K562 (cell line): ENCODE measurements at regions not wholly inside any gene's neighbourhood (a gene's known extent, or its start where the extent isn't known, plus 50 kb on each side); places are given as distances from the start of the nearest gene placed in this dataset.

Experiments used
- ATAC-seq: fragments of 200-7000 bp; cut with Tn5 transposase; 3 replicates; pipeline ENCODE4 v1.9.1; 2020; ENCODE audit warnings: moderate library complexity
- BruUV-seq: library from RNA; stranded (reverse); fragments of 400-500 nt; replicated peaks from 2 replicates; lab custom pipeline; 2021; lab: Mats Ljungman, UMichigan
- CTCF ChIA-PET: fragments of 300-600 bp; formaldehyde crosslinking; extraction: SDS; loops from one replicate; lab custom pipeline; 2021; ENCODE audit warnings: low intra/inter-chr PET ratio; lab: Yijun Ruan, JAX
- POLR2A ChIA-PET: fragments of 300-600, 350-650 bp; sonication (Branson Sonifier 250); formaldehyde crosslinking; extraction: SDS; loops from one replicate; lab custom pipeline; 2021; ENCODE audit warnings: antibody characterized with exemption, inconsistent platforms; lab: Yijun Ruan, JAX
- DNase-seq, 4 experiments: peaks; one replicate each; pipeline versions ENCODE4 v3.0.0 to v3.0.0-alpha.2; 2011 to 2018; ENCODE audit warnings: low spot score in 3 of 4, mixed read lengths in 3 of 4; ENCODE audit errors: extremely low read depth in 1 of 4
- FAIRE-seq: peaks from 2 replicates; lab custom pipeline; 2011; peaks lifted over from hg19 to GRCh38; lab: Jason Lieb, UNC
- H2AFZ ChIP-seq: 2 replicates; pipeline ENCODE4 v1.6.0; 2011; ENCODE audit warnings: low read depth, low read length, control low read depth, inconsistent platforms
- H3K27ac ChIP-seq: fragments of 200-600 bp; 3 replicates; pipeline ENCODE4 v1.8.0; 2011; ENCODE audit warnings: low read depth, mild to moderate bottlenecking, control low read depth, inconsistent platforms, low read length, moderate library complexity, mixed read lengths; ENCODE audit errors: extremely low read depth
- H3K27me3 ChIP-seq, 2 experiments: fragments of 300-600 bp in 1 of 2; 2 replicates in 1 of 2; 3 replicates in 1 of 2; pipeline versions ENCODE4 v1.6.0 to v1.8.0; 2011; ENCODE audit warnings: inconsistent platforms in 2 of 2, low read length in 2 of 2, mild to moderate bottlenecking in 1 of 2, mixed read lengths in 1 of 2, moderate library complexity in 1 of 2; ENCODE audit not compliant: control insufficient read depth in 2 of 2, insufficient read depth in 2 of 2
- H3K36me3 ChIP-seq: fragments of 300-600 bp; 3 replicates; pipeline ENCODE4 v1.8.0; 2011; ENCODE audit warnings: mild to moderate bottlenecking, low read length, inconsistent platforms; ENCODE audit not compliant: control insufficient read depth, insufficient read depth
- H3K4me1 ChIP-seq, 2 experiments: fragments of 200-600 bp in 1 of 2; replicated peaks in 1 of 2; 2 replicates in 1 of 2; 3 replicates in 1 of 2; pipeline versions ENCODE4 v1.5.1 to v1.8.0; 2011; ENCODE audit warnings: inconsistent platforms in 2 of 2, low read length in 2 of 2, mild to moderate bottlenecking in 1 of 2, mixed read lengths in 1 of 2, moderate library complexity in 1 of 2; ENCODE audit not compliant: control insufficient read depth in 2 of 2, insufficient read depth in 2 of 2
- H3K4me2 ChIP-seq: 2 replicates; pipeline ENCODE4 v1.6.1; 2011; ENCODE audit warnings: low read length, control low read depth, inconsistent platforms, mixed read lengths; ENCODE audit not compliant: insufficient read depth
- H3K4me3 ChIP-seq: fragments of 200-600 bp; sonication (generic), shearing (Covaris generic); 2 replicates; pipeline ENCODE4 v1.5.1; 2016; ENCODE audit warnings: control low read depth, inconsistent platforms
- H3K79me2 ChIP-seq: fragments of 200-600 bp; 3 replicates; pipeline ENCODE4 v1.8.0; 2011; ENCODE audit warnings: low read length, inconsistent platforms; ENCODE audit not compliant: control insufficient read depth, insufficient read depth
- H3K9ac ChIP-seq, 2 experiments: 2 replicates each; pipeline versions ENCODE4 v1.6.0 to v1.6.1; 2011; ENCODE audit warnings: low read depth in 2 of 2, low read length in 2 of 2, control low read depth in 1 of 2, inconsistent platforms in 1 of 2, mild to moderate bottlenecking in 1 of 2, mixed read lengths in 1 of 2; ENCODE audit not compliant: insufficient read depth in 1 of 2
- H3K9me1 ChIP-seq: one replicate; pipeline ENCODE4 v1.6.0; 2011; ENCODE audit warnings: inconsistent platforms, mild to moderate bottlenecking, low read length, moderate library complexity; ENCODE audit not compliant: control insufficient read depth, insufficient read depth
- H3K9me3 ChIP-seq: replicated peaks from 2 replicates; pipeline ENCODE4 v1.5.1; 2011; ENCODE audit warnings: low read depth, low read length, inconsistent platforms; ENCODE audit not compliant: control insufficient read depth, insufficient read depth
- H4K20me1 ChIP-seq: replicated peaks from 2 replicates; pipeline ENCODE4 v1.6.1; 2011; ENCODE audit warnings: low read length, inconsistent platforms, mixed read lengths; ENCODE audit not compliant: control insufficient read depth, insufficient read depth
- ARHGAP35 ChIP-seq: fragments of 450-650 bp; IDR thresholded peaks from 2 replicates; pipeline ENCODE4 v1.6.1; 2018; ENCODE audit not compliant: partially characterized antibody
- CREBBP ChIP-seq: IDR thresholded peaks from one replicate; pipeline ENCODE4 v1.6.1; 2012; ENCODE audit warnings: low read depth, mild to moderate bottlenecking, control low read depth, inconsistent platforms, low read length
- ETV5 ChIP-seq: sonication (generic); formaldehyde crosslinking; IDR thresholded peaks from 2 replicates; pipeline ENCODE4 v1.4.0; 2020; ENCODE audit warnings: low read depth, mild to moderate bottlenecking, missing genetic modification reagents
- HBP1 ChIP-seq: fragments of 450-650 bp; formaldehyde crosslinking; IDR thresholded peaks from 2 replicates; pipeline ENCODE4 v1.4.0; 2022; ENCODE audit warnings: missing genetic modification characterization
- HMBOX1 ChIP-seq: sonication (generic); IDR thresholded peaks from 2 replicates; pipeline ENCODE4 v1.6.1; 2016
- MED1 ChIP-seq: sonication (generic); formaldehyde crosslinking; IDR thresholded peaks from 2 replicates; pipeline ENCODE4 v1.8.1; 2023; ENCODE audit warnings: missing genetic modification reagents, borderline replicate concordance
- MITF ChIP-seq: IDR thresholded peaks from 2 replicates; pipeline ENCODE4 v1.6.1; 2014; ENCODE audit warnings: antibody characterized with exemption
- NR0B1 ChIP-seq: fragments of 450-650 bp; IDR thresholded peaks from one replicate; pipeline ENCODE4 v1.6.1; 2018; ENCODE audit warnings: mild to moderate bottlenecking, moderate library complexity; ENCODE audit not compliant: partially characterized antibody
- NR3C1 ChIP-seq: sonication (generic); formaldehyde crosslinking; IDR thresholded peaks from 2 replicates; pipeline ENCODE4 v1.8.1; 2022; ENCODE audit warnings: missing genetic modification reagents
- SMARCC2 ChIP-seq: fragments of 450-650 bp; IDR thresholded peaks from 2 replicates; pipeline ENCODE4 v1.6.1; 2017; ENCODE audit warnings: antibody characterized with exemption, moderate library complexity, mild to moderate bottlenecking, low read depth
- TAF1 ChIP-seq: IDR thresholded peaks from 2 replicates; pipeline ENCODE4 v1.6.1; 2011; ENCODE audit warnings: mild to moderate bottlenecking, low read length, moderate library complexity; ENCODE audit not compliant: insufficient read depth, control insufficient read depth, severe bottlenecking; ENCODE audit errors: extremely low read depth
- TFAM ChIP-seq: fragments of 250-450 bp; sonication (Bioruptor Pico); conservative IDR thresholded peaks from 2 replicates; pipeline ENCODE4 v1.5.0; 2021; ENCODE audit warnings: mild to moderate bottlenecking, moderate library complexity
- ZNF232 ChIP-seq: sonication (generic); formaldehyde crosslinking; IDR thresholded peaks from 2 replicates; pipeline ENCODE4 v1.8.0; 2022; ENCODE audit warnings: mild to moderate bottlenecking, missing genetic modification reagents
- ZNF41 ChIP-seq: fragments of 250-450 bp; sonication (Bioruptor Pico); conservative IDR thresholded peaks from 2 replicates; pipeline ENCODE4 v1.4.0; 2020; ENCODE audit warnings: mild to moderate bottlenecking
- ZNF445 ChIP-seq: fragments of 250-450 bp; sonication (Bioruptor Pico); IDR thresholded peaks from 2 replicates; pipeline ENCODE4 v1.4.0; 2020; ENCODE audit warnings: low read depth, mild to moderate bottlenecking, moderate library complexity
- WGBS: fragments of 100-300 bp; shearing (Covaris generic); methylation state at CpG from one replicate; pipeline ENCODE4 v1.1.6; 2016; ENCODE audit warnings: low coverage, mixed read lengths; ENCODE audit not compliant: insufficient coverage; ENCODE audit errors: missing lambda C conversion rate; 5-methylcytosine and 5-hydroxymethylcytosine counted together
- in situ Hi-C: fragments of 300-500 bp; cut with MboI; formaldehyde crosslinking; loops from 4 replicates; pipeline ENCODE4 v1.15.0; 2018; ENCODE audit warnings: inconsistent platforms, mixed read lengths
- intact Hi-C: fragments of 100-400 bp; cut with micrococcal nuclease; formaldehyde crosslinking; loops from 2 replicates; pipeline ENCODE4 v1.14.2; 2022

DNA sequence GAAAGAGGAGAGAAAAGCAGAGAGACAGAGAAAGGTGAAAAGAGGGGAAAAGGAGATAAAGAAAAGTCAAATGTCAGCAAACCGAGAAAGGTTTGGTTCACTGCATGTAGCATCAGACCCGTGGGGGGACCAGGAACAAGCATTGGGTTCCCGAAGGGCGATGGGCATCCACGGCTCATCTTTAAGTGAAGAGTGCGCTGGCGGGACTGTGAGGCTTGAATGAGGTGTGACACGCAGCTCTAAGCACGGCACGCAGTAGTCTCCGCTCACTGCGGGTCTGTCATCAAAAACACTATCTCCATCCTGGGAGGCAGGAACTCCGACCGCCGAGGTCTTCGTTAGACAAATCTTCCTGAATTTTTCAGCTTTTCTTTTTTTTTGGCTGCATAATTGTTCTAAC is 173.4 kb upstream of the PFKP start (continued):
- no peak for TF ChIP-seq HMBOX1
- TF ChIP-seq TAF1: no peak
- no peak for TF ChIP-seq SMARCC2
- no peak for TF ChIP-seq ZNF232
- no peak for TF ChIP-seq NR3C1 (CRISPR knock-in tag)
- no peak for TF ChIP-seq CREBBP
- no peak for TF ChIP-seq ZNF41 (CRISPR knock-in tag)

- no peaks in the 10 kb centered on the region for H3K36me3 ChIP-seq
- DNase-seq (no peak), ATAC-seq (no peak)
- no peaks in the 10 kb centered on the region for H3K9me1 ChIP-seq
- H3K9ac ChIP-seq: no peak overlapping the region
- peaks cover 29 to 60% of the 10 kb centered on the region in 2 experiments; a peak in 4 of 5 replicates for H3K27me3 ChIP-seq
- TF ChIP-seq ETV5 (CRISPR knock-in tag): no peak
- no peak for TF ChIP-seq ARHGAP35
- TF ChIP-seq NR0B1: no peak
- no peak for TF ChIP-seq MED1 (CRISPR knock-in tag)
- TF ChIP-seq MITF: no peak
- no peak for TF ChIP-seq HBP1 (CRISPR knock-in tag)
- no peak for TF ChIP-seq ZNF445 (CRISPR knock-in tag)
- no peak for TF ChIP-seq TFAM (CRISPR knock-in tag)
- TF ChIP-seq, all 486 proteins: peak for 0
- Histone ChIP-seq H4K20me1 (no peaks in the 10 kb centered on the region), H2AFZ (no peak overlapping the region), H3K9me3 (no peaks in the 10 kb centered on the region), H3K79me2 (no peaks in the 10 kb centered on the region), H3K4me3 (no peak overlapping the region), H3K4me2 (no peak overlapping the region), H3K4me1 (no peaks in the 10 kb centered on the region), H3K27ac (no peak overlapping the region)
- no peak for FAIRE-seq
- POLR2A ChIA-PET: no interaction called here
- WGBS: 2% methylated on average over 21 of the region's 21 CpGs
- intact Hi-C loops (no loop called here), in situ Hi-C loops (no loop called here)
- CTCF ChIA-PET: no interaction called here
- no TSS peak for BruUV-seq
Measured at GRCh38 chr10:2893158-2893845, 174.0 kb upstream of the PFKP start.
